ENCODE measurements at regions not wholly inside any gene's neighbourhood (a gene's known extent, or its start where the extent isn't known, plus 50 kb on each side); places are given as distances from the start of the nearest gene placed in this dataset.

DNA sequence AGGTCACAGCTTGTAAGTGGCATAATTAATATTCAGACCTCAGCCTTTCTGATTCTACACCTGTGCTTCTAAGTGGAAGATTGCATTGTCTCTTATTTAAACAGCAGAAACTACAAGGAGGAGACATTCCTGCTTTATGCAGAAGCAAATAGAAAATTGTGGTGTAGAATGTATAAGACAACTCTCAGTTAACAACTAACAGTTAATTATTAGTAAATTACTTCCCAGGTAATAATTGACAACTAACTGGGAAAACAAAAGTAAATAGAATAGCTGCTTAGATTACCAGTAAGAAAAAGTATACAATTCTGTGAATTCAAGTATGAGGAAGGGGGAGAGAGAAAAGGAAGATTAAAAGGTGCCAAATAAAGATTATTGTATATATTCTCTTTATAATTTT lies 1210.5 kb upstream of the GYPC start:
- TF ChIP-seq, protein P1, sequence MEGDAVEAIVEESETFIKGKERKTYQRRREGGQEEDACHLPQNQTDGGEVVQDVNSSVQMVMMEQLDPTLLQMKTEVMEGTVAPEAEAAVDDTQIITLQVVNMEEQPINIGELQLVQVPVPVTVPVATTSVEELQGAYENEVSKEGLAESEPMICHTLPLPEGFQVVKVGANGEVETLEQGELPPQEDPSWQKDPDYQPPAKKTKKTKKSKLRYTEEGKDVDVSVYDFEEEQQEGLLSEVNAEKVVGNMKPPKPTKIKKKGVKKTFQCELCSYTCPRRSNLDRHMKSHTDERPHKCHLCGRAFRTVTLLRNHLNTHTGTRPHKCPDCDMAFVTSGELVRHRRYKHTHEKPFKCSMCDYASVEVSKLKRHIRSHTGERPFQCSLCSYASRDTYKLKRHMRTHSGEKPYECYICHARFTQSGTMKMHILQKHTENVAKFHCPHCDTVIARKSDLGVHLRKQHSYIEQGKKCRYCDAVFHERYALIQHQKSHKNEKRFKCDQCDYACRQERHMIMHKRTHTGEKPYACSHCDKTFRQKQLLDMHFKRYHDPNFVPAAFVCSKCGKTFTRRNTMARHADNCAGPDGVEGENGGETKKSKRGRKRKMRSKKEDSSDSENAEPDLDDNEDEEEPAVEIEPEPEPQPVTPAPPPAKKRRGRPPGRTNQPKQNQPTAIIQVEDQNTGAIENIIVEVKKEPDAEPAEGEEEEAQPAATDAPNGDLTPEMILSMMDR (IDR thresholded peaks at IDR 0.05): no peak
- TF ChIP-seq POLR2A (IDR thresholded peaks at IDR 0.05): no peak
- no peak for TF ChIP-seq POLR2AphosphoS5 (IDR thresholded peaks at IDR 0.05)
